Ishikawa (cell line): ENCODE measurements at regions not wholly inside any gene's neighbourhood (a gene's known extent, or its start where the extent isn't known, plus 50 kb on each side); places are given as distances from the start of the nearest gene placed in this dataset.

Experiments
- CEBPB ChIP-seq: IDR thresholded peaks from 2 replicates; pipeline ENCODE4 v1.6.1; 2012
- CREB1 ChIP-seq: IDR thresholded peaks from 2 replicates; pipeline ENCODE4 v1.6.1; 2012; ENCODE audit warnings: low read depth
- EGR1 ChIP-seq: IDR thresholded peaks from 2 replicates; pipeline ENCODE4 v1.6.1; 2012
- EP300 ChIP-seq: IDR thresholded peaks from 2 replicates; pipeline ENCODE4 v1.6.1; 2012; ENCODE audit warnings: borderline replicate concordance
- FOXM1 ChIP-seq: IDR thresholded peaks from 2 replicates; pipeline ENCODE4 v1.6.1; 2012; ENCODE audit warnings: low read depth, borderline replicate concordance
- MAX ChIP-seq: IDR thresholded peaks from 2 replicates; pipeline ENCODE4 v1.6.1; 2012
- NFIC ChIP-seq: IDR thresholded peaks from 2 replicates; pipeline ENCODE4 v1.6.1; 2012
- RAD21 ChIP-seq: IDR thresholded peaks from 2 replicates; pipeline ENCODE4 v1.6.1; 2012; ENCODE audit warnings: low read depth
- REST ChIP-seq: IDR thresholded peaks from 2 replicates; pipeline ENCODE4 v1.6.1; 2012; ENCODE audit warnings: low read depth, mild to moderate bottlenecking
- TAF1 ChIP-seq: IDR thresholded peaks from 2 replicates; pipeline ENCODE4 v1.6.1; 2012; ENCODE audit warnings: low read depth, mild to moderate bottlenecking
- TCF12 ChIP-seq: IDR thresholded peaks from 2 replicates; pipeline ENCODE4 v1.6.1; 2012; ENCODE audit warnings: low read depth
- TEAD4 ChIP-seq: IDR thresholded peaks from 2 replicates; pipeline ENCODE4 v1.6.1; 2012
- USF1 ChIP-seq: IDR thresholded peaks from 2 replicates; pipeline ENCODE4 v1.6.1; 2012
- YY1 ChIP-seq: IDR thresholded peaks from 2 replicates; pipeline ENCODE4 v1.6.1; 2012; ENCODE audit warnings: low read depth
- ZBTB7A ChIP-seq: IDR thresholded peaks from 2 replicates; pipeline ENCODE4 v1.6.1; 2012; ENCODE audit warnings: low read depth

- no peak for TF ChIP-seq CREB1
- TF ChIP-seq YY1 = no peak
- TF ChIP-seq CEBPB = no peak
- no peak for TF ChIP-seq RAD21
- TF ChIP-seq TAF1 = no peak
- no peak for TF ChIP-seq EP300
- no peak for TF ChIP-seq TEAD4
- TF ChIP-seq USF1 = no peak
- no peak for TF ChIP-seq TCF12
- TF ChIP-seq NFIC = no peak
- no peak for TF ChIP-seq EGR1
- TF ChIP-seq FOXM1 = no peak
- TF ChIP-seq MAX = no peak
Measured at GRCh38 chr2:76563730-76564129, 853.0 kb upstream of the GCFC2 start.

- TF ChIP-seq NFIC (no peak), RAD21 (no peak), ZBTB7A (no peak), USF1 (no peak), CEBPB (no peak), EP300 (no peak), MAX (no peak), REST (no peak), CREB1 (no peak), TCF12 (no peak), TAF1 (no peak)
Measured at GRCh38 chr2:76558157-76558556, 847.4 kb upstream of the GCFC2 start.

- TF ChIP-seq YY1 (no peak), CEBPB (no peak), EP300 (no peak), TAF1 (no peak), REST (no peak), TCF12 (no peak), ZBTB7A (no peak), RAD21 (no peak), NFIC (no peak), CREB1 (no peak), USF1 (no peak), TEAD4 (no peak), FOXM1 (no peak)
Measured at GRCh38 chr2:76556018-76556417, 845.3 kb upstream of the GCFC2 start.

- TF ChIP-seq TCF12 = no peak
- no peak for TF ChIP-seq TEAD4
- no peak for TF ChIP-seq USF1
- no peak for TF ChIP-seq REST
- no peak for TF ChIP-seq TAF1
- TF ChIP-seq MAX = no peak
- no peak for TF ChIP-seq CREB1
- TF ChIP-seq CEBPB = no peak
- no peak for TF ChIP-seq YY1
- TF ChIP-seq RAD21 = no peak
- no peak for TF ChIP-seq EP300
- TF ChIP-seq ZBTB7A = no peak
- no peak for TF ChIP-seq EGR1
- TF ChIP-seq NFIC = no peak
- no peak for TF ChIP-seq FOXM1
Measured at GRCh38 chr2:76546207-76546606, 835.5 kb upstream of the GCFC2 start.
